ENCODE measurements at regions not wholly inside any gene's neighbourhood (a gene's known extent, or its start where the extent isn't known, plus 50 kb on each side); places are given as distances from the start of the nearest gene placed in this dataset.

DNA sequence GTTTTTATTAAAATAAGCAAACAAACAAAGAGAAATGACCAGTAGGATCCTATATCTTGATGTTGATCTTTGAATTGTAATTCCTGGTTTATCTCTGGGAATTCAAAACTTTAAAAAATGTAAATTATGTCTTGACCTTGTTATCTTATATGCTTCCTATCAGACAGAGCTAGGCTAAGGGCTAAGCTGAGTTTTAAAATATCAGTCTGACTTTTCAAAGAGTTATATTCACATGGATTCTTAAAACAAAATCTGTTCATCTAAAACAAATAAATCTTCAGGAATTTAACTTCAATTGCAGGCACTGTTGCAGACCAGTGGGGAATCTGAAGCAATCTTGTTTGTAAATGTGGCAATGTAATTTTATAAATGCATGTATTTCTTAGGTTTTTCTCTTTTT is 1144.1 kb downstream of the LRFN5 start:
- TF ChIP-seq, protein P1, sequence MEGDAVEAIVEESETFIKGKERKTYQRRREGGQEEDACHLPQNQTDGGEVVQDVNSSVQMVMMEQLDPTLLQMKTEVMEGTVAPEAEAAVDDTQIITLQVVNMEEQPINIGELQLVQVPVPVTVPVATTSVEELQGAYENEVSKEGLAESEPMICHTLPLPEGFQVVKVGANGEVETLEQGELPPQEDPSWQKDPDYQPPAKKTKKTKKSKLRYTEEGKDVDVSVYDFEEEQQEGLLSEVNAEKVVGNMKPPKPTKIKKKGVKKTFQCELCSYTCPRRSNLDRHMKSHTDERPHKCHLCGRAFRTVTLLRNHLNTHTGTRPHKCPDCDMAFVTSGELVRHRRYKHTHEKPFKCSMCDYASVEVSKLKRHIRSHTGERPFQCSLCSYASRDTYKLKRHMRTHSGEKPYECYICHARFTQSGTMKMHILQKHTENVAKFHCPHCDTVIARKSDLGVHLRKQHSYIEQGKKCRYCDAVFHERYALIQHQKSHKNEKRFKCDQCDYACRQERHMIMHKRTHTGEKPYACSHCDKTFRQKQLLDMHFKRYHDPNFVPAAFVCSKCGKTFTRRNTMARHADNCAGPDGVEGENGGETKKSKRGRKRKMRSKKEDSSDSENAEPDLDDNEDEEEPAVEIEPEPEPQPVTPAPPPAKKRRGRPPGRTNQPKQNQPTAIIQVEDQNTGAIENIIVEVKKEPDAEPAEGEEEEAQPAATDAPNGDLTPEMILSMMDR (IDR thresholded peaks at IDR 0.05; ENCODE audit: extremely low read depth, missing control alignments) = no peak
- DNase-seq (ENCODE audit: low spot score) = no peak

DNA sequence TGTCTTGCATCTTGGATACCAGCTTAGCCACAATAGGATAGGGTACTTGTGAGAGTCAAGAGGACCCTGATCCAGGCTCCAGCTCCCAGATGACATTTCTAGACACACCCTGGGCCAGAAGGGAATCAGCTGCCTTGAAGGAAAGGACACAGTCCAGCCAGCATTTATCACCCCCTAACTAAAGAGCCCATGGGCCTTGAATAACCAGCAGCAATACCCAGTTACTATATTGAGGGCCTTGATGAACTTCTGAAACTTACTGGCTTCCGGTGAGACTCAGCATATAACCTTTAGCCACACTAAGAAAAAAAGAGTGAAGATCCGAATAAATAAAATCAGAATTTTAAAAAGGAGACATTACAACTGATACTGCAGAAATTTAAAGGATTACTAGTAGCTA is 1135.4 kb downstream of the LRFN5 start:
- TF ChIP-seq, protein P1 (IDR thresholded peaks at IDR 0.05; ENCODE audit: extremely low read depth, missing control alignments) = no peak
- no peak for DNase-seq (ENCODE audit: low spot score)

DNA sequence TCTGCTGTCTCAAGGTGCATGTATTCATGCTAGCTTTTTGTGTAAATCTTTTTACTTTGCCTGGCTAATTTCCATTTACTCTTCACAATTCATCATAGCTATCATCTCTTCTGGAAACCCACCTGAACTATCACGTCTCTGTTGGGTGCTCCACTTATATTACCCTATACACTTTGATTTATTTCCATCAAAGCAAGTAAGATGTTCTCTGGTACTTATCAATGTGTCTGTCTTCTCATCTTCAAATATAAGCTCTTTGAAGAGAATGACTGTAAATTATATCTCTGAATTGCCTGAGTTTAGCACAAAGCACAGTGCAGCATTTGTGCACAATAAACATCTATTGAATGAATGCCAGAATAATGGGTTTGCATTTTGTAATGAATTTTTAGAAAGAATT is 1129.7 kb downstream of the LRFN5 start:
- DNase-seq (ENCODE audit: low spot score) = no peak
- TF ChIP-seq, protein P1 (IDR thresholded peaks at IDR 0.05; ENCODE audit: extremely low read depth, missing control alignments) = no peak

DNA sequence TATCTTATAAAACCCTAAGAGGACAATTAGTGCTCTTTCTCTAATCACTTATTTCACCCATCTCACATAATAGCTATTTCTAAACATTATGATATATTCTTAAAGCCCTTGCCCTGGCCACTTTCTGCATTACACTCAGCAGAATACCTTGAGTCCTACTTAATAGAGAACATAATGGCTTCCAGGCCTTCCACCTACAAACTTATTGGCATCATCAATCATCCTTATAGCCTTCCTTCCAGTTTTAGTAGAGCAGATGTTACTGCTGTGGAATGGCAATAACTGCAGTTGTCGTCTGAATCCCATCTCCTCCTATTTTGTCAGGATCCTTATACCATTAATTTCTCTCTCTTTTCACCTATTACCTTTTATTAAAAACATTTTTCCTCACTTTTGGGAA is 1127.4 kb downstream of the LRFN5 start:
- TF ChIP-seq, protein P1 (IDR thresholded peaks at IDR 0.05; ENCODE audit: extremely low read depth, missing control alignments) = no peak
- no peak for DNase-seq (ENCODE audit: low spot score)

DNA sequence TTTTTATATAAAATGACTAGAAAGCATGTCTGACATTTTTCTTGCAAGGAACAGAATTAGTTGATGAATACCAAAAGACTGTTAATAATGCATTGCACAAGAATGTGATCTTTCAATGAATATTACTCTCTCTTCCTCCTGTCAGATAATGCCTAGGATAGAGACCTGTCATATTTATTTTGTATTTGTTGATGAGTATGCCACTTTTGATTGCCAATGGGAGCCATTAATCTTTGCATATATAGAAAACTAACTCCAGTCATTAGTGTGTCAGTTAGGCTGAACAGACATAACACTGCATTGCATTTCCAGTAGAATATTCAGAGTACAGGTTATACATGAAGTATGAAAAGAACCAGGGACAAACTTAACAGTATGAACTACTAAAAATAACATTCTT is 1125.3 kb downstream of the LRFN5 start:
- TF ChIP-seq, protein P1 (IDR thresholded peaks at IDR 0.05; ENCODE audit: extremely low read depth, missing control alignments) = no peak
- no peak for DNase-seq (ENCODE audit: low spot score)

DNA sequence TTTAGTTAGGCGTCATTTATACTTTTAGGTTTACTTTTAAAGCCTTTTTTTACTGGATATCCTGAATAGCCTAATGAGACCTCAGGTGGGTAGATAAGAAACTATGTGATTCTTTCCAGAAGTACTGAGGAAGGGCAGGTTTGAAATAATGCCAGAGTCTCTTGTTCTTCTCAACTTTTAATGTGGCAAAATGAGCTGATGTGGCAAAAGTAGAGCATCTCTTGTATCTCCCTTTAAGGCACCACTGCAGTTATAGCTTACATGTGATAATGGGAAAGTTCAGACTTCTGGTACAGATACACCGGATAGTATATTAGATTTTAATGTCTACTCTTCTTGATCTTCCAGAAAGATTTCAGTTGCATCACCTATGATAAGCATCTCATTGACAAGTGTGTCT is 1124.8 kb downstream of the LRFN5 start:
- DNase-seq (ENCODE audit: low spot score) = no peak
- TF ChIP-seq, protein P1 (IDR thresholded peaks at IDR 0.05; ENCODE audit: extremely low read depth, missing control alignments) = no peak

DNA sequence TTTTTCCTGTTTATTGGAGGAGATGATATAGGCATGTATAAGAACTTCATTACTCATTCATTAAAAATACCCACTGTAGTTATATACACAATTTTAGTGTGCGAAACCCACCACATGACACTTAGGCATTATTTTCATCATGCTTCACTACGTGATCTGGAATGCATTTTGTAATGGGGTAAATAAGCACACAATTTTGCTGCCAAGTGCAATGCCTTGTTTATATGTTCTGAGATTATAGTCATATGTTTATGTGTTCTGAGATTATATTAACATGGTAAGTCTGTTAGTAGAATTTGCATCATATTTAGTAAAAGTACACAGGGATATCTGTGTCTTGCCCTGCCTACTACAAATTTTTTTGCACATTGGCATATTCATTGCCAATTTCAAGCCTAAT is 1123.0 kb downstream of the LRFN5 start:
- TF ChIP-seq, protein P1 (IDR thresholded peaks at IDR 0.05; ENCODE audit: extremely low read depth, missing control alignments) = no peak
- DNase-seq (ENCODE audit: low spot score) = no peak

Measured in GM20000 (cell line).